ENCODE measurements at regions not wholly inside any gene's neighbourhood (a gene's known extent, or its start where the extent isn't known, plus 50 kb on each side); places are given as distances from the start of the nearest gene placed in this dataset.

- TF ChIP-seq AR (CRISPR knock-in tag; IDR thresholded peaks at IDR 0.05), result no peak
- TF ChIP-seq SMAD4 (CRISPR knock-in tag; IDR thresholded peaks at IDR 0.05), result no peak
- TF ChIP-seq PREB (CRISPR knock-in tag; IDR thresholded peaks at IDR 0.05; ENCODE audit: borderline replicate concordance), result no peak
- no peak for TF ChIP-seq ARID4B (CRISPR knock-in tag; IDR thresholded peaks at IDR 0.05; ENCODE audit: borderline replicate concordance)
These were observed 173.7 kb downstream of the POM121L12 start (continued) for GRCh38 chr7:53209129-53209528.

GRCh38 chr7:53214463-53214862, 179.0 kb downstream of the POM121L12 start:
- ChIA-PET CTCF (no interaction called here), POLR2A (no interaction called here)
- no peak for ATAC-seq
- no peak overlapping the region for H3K27ac Mint-ChIP-seq
- peaks cover 19% of the 10 kb centered on the region for H3K4me1 Mint-ChIP-seq
- peaks cover 9% of the 10 kb centered on the region; the same call in 1 of the 2 replicates for H3K27me3 Mint-ChIP-seq (ENCODE audit: low read depth)
- H3K4me3 Mint-ChIP-seq, result no peak overlapping the region
- no peak for DNase-seq (ENCODE audit: low spot score)
- H3K9me3 Mint-ChIP-seq, result peaks cover 51% of the 10 kb centered on the region
- TF ChIP-seq SOX15 (CRISPR knock-in tag; IDR thresholded peaks at IDR 0.05), result no peak
- no peak for TF ChIP-seq ATF2 (CRISPR knock-in tag; IDR thresholded peaks at IDR 0.05; ENCODE audit: borderline replicate concordance, low read depth)
- no peak for TF ChIP-seq TP53 (CRISPR knock-in tag; IDR thresholded peaks at IDR 0.05)
- TF ChIP-seq NFATC4 (CRISPR knock-in tag; IDR thresholded peaks at IDR 0.05), result no peak
- no peak for TF ChIP-seq FOXP1 (CRISPR knock-in tag; IDR thresholded peaks at IDR 0.05; ENCODE audit: borderline replicate concordance)
- TF ChIP-seq EMX1 (CRISPR knock-in tag; IDR thresholded peaks at IDR 0.05), result no peak
- no peak for TF ChIP-seq ZNF416 (CRISPR knock-in tag; IDR thresholded peaks at IDR 0.05)
- TF ChIP-seq TCF7 (CRISPR knock-in tag; IDR thresholded peaks at IDR 0.05; ENCODE audit: low read depth), result no peak
- no peak for TF ChIP-seq FOXP4 (CRISPR knock-in tag; IDR thresholded peaks at IDR 0.05)
- TF ChIP-seq NFE2L1 (CRISPR knock-in tag; IDR thresholded peaks at IDR 0.05), result no peak
- TF ChIP-seq E2F5 (CRISPR knock-in tag; IDR thresholded peaks at IDR 0.05), result no peak
- TF ChIP-seq CDX4 (CRISPR knock-in tag; IDR thresholded peaks at IDR 0.05; ENCODE audit: borderline replicate concordance), result no peak
- no peak for TF ChIP-seq SP1 (CRISPR knock-in tag; conservative IDR thresholded peaks at IDR 0.05)
- peaks cover 41% of the 10 kb centered on the region for H3K36me3 Mint-ChIP-seq

Measured in WTC11 (cell line).